Breast epithelium (tissue), 4 donors: ENCODE measurements at regions not wholly inside any gene's neighbourhood (a gene's known extent, or its start where the extent isn't known, plus 50 kb on each side); places are given as distances from the start of the nearest gene placed in this dataset.
"Not testable (repeated sequence)": the region's sequence is repeated elsewhere in the genome, so short reads cannot be mapped to it uniquely, and the experiment has no call there.

ENCODE experiments used
- DNase-seq, 2 donors: peaks; one replicate each; pipeline ENCODE4 v3.0.0-alpha.2; 2019; ENCODE audit warnings: low spot score in 2 of 2
- H3K27ac ChIP-seq, 2 donors: fragments of 200-600 bp; sonication (generic) in 1 of 2; one replicate each; pipeline ENCODE4 v1.5.1; 2016 to 2019; ENCODE audit warnings: mild to moderate bottlenecking in 1 of 2
- H3K27me3 ChIP-seq, 2 donors: fragments of 200-600 bp; sonication (generic) in 1 of 2; one replicate each; pipeline versions ENCODE4 v1.5.1 to v1.6.0; 2017 to 2019; ENCODE audit warnings: control low read depth in 1 of 2, mild to moderate bottlenecking in 1 of 2
- H3K36me3 ChIP-seq: fragments of 200-600 bp; one replicate; pipeline ENCODE4 v1.5.1; 2019
- H3K4me1 ChIP-seq, 2 donors: fragments of 200-600 bp; sonication (generic); one replicate each; pipeline ENCODE4 v1.5.1; 2016 to 2019; ENCODE audit warnings: control low read depth in 1 of 2
- H3K4me3 ChIP-seq, 3 donors: fragments of 200-600 bp; sonication (generic); 1 replicate in 2 of 3; 2 replicates in 1 of 3; pipeline ENCODE4 v1.5.1; 2016 to 2019; ENCODE audit warnings: mild to moderate bottlenecking in 3 of 3, moderate library complexity in 2 of 3
- H3K9me3 ChIP-seq, 2 donors: fragments of 200-600 bp; sonication (generic) in 1 of 2; one replicate each; pipeline ENCODE4 v1.5.1; 2016 to 2019; ENCODE audit warnings: control low read depth in 1 of 2
- CTCF ChIP-seq, 3 donors: fragments of 450-650 bp; IDR thresholded peaks; one replicate each; pipeline ENCODE4 v1.5.1; 2016 to 2017; ENCODE audit warnings: antibody characterized with exemption in 3 of 3, mild to moderate bottlenecking in 3 of 3, moderate library complexity in 3 of 3
- POLR2A ChIP-seq: fragments of 450-650 bp; IDR thresholded peaks from one replicate; pipeline ENCODE4 v1.6.1; 2016; ENCODE audit warnings: antibody characterized with exemption, mild to moderate bottlenecking, moderate library complexity
- POLR2AphosphoS5 ChIP-seq, 3 donors: sonication (generic); formaldehyde crosslinking; IDR thresholded peaks; one replicate each; pipeline ENCODE4 v1.6.1; 2017; ENCODE audit warnings: antibody characterized with exemption in 3 of 3
- intact Hi-C: fragments of 100-400 bp; cut with DNase I; formaldehyde crosslinking; loops from one replicate; pipeline ENCODE4 v1.15.1; 2023; ENCODE audit warnings: low total_unique reads

GRCh38 chr2:129550536-129550935 lies 428.9 kb upstream of the RAB6C start:
- Histone ChIP-seq H3K4me3 (no peak overlapping the region), H3K27me3 (no peaks in the 10 kb centered on the region), H3K36me3 (no peaks in the 10 kb centered on the region), H3K9me3 (no peaks in the 10 kb centered on the region), H3K4me1 (no peaks in the 10 kb centered on the region), H3K27ac (no peak overlapping the region)
- no peak for DNase-seq
- intact Hi-C loops, result no loop called here
- TF ChIP-seq POLR2AphosphoS5 (IDR thresholded peaks at IDR 0.05) (no peak), POLR2A (no peak), CTCF (IDR thresholded peaks at IDR 0.05) (no peak)

- Histone ChIP-seq H3K27ac (no peak overlapping the region), H3K27me3 (no peaks in the 10 kb centered on the region), H3K4me3 (no peak overlapping the region), H3K9me3 (no peaks in the 10 kb centered on the region), H3K36me3 (no peaks in the 10 kb centered on the region), H3K4me1 (no peaks in the 10 kb centered on the region)
- intact Hi-C loops, result no loop called here
- DNase-seq, result no peak
- TF ChIP-seq CTCF (IDR thresholded peaks at IDR 0.05) (no peak), POLR2A (no peak)
Observed at GRCh38 chr2:129554373-129554772, 425.1 kb upstream of the RAB6C start.

- Histone ChIP-seq H3K36me3 (no peaks in the 10 kb centered on the region), H3K4me1 (no peaks in the 10 kb centered on the region), H3K27me3 (no peaks in the 10 kb centered on the region), H3K9me3 (peaks cover 0 to 4% of the 10 kb centered on the region in 2 donors), H3K27ac (no peak overlapping the region), H3K4me3 (no peak overlapping the region)
- no peak for DNase-seq
- TF ChIP-seq POLR2AphosphoS5 (IDR thresholded peaks at IDR 0.05) (no peak), CTCF (IDR thresholded peaks at IDR 0.05) (no peak), POLR2A (no peak)
- intact Hi-C loops, result no loop called here
Observed at GRCh38 chr2:129559101-129559500, 420.4 kb upstream of the RAB6C start.

GRCh38 chr2:129565551-129566109 lies 413.8 kb upstream of the RAB6C start:
- H3K4me3 ChIP-seq, result no peak overlapping the region
- no peak for DNase-seq
- H3K9me3 ChIP-seq, result peaks cover 5 to 7% of the 10 kb centered on the region in 2 donors
- intact Hi-C loops, result loop anchor here (2.0 kb wide), 1 partner anchor 125 kb away; no protein-coding TSS in a partner anchor
- TF ChIP-seq POLR2A (no peak), CTCF (IDR thresholded peaks at IDR 0.05) (no peak), POLR2AphosphoS5 (IDR thresholded peaks at IDR 0.05) (no peak)
- H3K4me1 ChIP-seq, result no peaks in the 10 kb centered on the region
- H3K27me3 ChIP-seq, result peaks cover 0 to 8% of the 10 kb centered on the region in 2 donors
- H3K27ac ChIP-seq, result no peak overlapping the region
- no peaks in the 10 kb centered on the region for H3K36me3 ChIP-seq

GRCh38 chr2:129570812-129571211 lies 408.7 kb upstream of the RAB6C start:
- peaks cover 7 to 21% of the 10 kb centered on the region in 2 donors for H3K9me3 ChIP-seq
- H3K27me3 ChIP-seq, H3K36me3 ChIP-seq, H3K27ac ChIP-seq, H3K4me1 ChIP-seq, DNase-seq, H3K4me3 ChIP-seq, intact Hi-C loops: not testable (repeated sequence)

GRCh38 chr2:129575431-129575830 lies 404.0 kb upstream of the RAB6C start:
- H3K27me3 ChIP-seq, result no peaks in the 10 kb centered on the region
- no peaks in the 10 kb centered on the region for H3K36me3 ChIP-seq
- no peak for DNase-seq
- no peak overlapping the region for H3K4me3 ChIP-seq
- peaks cover 4 to 16% of the 10 kb centered on the region in 2 donors for H3K9me3 ChIP-seq
- no peaks in the 10 kb centered on the region for H3K4me1 ChIP-seq
- TF ChIP-seq POLR2AphosphoS5 (IDR thresholded peaks at IDR 0.05) (no peak), CTCF (IDR thresholded peaks at IDR 0.05) (no peak), POLR2A (no peak)
- no peak overlapping the region for H3K27ac ChIP-seq
- intact Hi-C loops, result no loop called here
